ENCODE measurements at regions not wholly inside any gene's neighbourhood (a gene's known extent, or its start where the extent isn't known, plus 50 kb on each side); places are given as distances from the start of the nearest gene placed in this dataset.

DNA sequence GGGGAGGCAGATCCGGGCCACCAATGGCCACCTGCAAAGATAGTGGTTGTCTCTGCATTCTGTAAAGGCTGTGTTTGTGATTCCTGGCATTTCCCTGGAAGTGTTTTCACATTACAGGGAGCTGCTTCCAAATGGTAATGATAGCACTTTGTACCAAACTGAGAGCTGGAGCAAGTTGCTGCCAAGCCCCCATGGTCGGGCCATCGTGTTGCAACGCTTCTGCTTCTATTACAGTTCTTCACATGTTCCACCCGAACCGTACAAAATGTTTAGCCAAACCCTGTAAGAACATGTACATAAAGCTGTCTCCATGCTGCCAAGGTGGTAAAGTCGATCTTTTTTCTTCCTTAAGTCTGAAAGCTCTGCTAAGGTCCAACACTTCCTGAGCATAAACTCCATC, 397.7 kb upstream of the NFE2L3 start:
- ATAC-seq: no peak
- Histone ChIP-seq H3K9me3 (ENCODE audit: low read length) (no peaks in the 10 kb centered on the region), H3K9me2 (replicated peaks; ENCODE audit: low read length) (no peaks in the 10 kb centered on the region), H3K9ac (ENCODE audit: low read length) (no peak overlapping the region), H3K4me3 (ENCODE audit: low read length) (no peak overlapping the region), H2AFZ (ENCODE audit: low read length) (no peak overlapping the region), H4K20me1 (ENCODE audit: low read length) (no peaks in the 10 kb centered on the region), H3K27me3 (ENCODE audit: low read length) (peaks cover 72% of the 10 kb centered on the region), H3K79me2 (ENCODE audit: low read length) (no peaks in the 10 kb centered on the region), H3F3A (ENCODE audit: low read length, unreplicated experiment) (no peaks in the 10 kb centered on the region), H3K4me1 (ENCODE audit: insufficient read depth, low read length) (no peaks in the 10 kb centered on the region), H3K4me2 (ENCODE audit: low read length) (no peak overlapping the region), H3K36me3 (ENCODE audit: low read depth, low read length) (no peaks in the 10 kb centered on the region), H3K27ac (ENCODE audit: low read length) (no peak overlapping the region)
- POLR2A ChIA-PET (ENCODE audit: unreplicated experiment): no interaction called here
- no peak for DNase-seq
- BruUV-seq (replicated peaks): no TSS peak
- CTCF ChIA-PET: no interaction called here
- TF ChIP-seq EZH2 (IDR thresholded peaks at IDR 0.05; ENCODE audit: low read length, unreplicated experiment) (no peak), EZH2phosphoT487 (IDR thresholded peaks at IDR 0.05; ENCODE audit: borderline replicate concordance, low read length) (no peak)
- TF ChIP-seq, protein P1, sequence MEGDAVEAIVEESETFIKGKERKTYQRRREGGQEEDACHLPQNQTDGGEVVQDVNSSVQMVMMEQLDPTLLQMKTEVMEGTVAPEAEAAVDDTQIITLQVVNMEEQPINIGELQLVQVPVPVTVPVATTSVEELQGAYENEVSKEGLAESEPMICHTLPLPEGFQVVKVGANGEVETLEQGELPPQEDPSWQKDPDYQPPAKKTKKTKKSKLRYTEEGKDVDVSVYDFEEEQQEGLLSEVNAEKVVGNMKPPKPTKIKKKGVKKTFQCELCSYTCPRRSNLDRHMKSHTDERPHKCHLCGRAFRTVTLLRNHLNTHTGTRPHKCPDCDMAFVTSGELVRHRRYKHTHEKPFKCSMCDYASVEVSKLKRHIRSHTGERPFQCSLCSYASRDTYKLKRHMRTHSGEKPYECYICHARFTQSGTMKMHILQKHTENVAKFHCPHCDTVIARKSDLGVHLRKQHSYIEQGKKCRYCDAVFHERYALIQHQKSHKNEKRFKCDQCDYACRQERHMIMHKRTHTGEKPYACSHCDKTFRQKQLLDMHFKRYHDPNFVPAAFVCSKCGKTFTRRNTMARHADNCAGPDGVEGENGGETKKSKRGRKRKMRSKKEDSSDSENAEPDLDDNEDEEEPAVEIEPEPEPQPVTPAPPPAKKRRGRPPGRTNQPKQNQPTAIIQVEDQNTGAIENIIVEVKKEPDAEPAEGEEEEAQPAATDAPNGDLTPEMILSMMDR (conservative IDR thresholded peaks at IDR 0.05; ENCODE audit: low read depth, low read length): no peak
- intact Hi-C loops (cut with micrococcal nuclease): no loop called here

DNA sequence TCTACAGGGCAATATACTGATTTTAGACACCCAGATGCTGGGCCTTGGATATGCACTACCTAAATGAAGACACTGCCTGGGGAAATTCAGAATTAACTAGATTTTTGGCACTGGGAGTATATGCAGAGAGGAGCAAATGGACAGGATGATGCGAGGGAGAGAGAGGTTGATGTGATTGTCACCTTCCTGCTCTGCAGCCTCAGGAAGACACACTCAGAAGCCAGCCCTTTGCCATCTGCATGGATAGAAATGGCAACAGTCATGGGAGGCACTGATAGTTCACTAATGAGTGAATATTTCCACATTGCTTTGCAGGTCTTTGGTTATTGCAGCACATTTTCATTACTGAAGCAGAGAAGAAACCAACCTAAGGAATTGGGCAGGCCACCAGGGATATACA, 397.2 kb upstream of the NFE2L3 start:
- peaks cover 76% of the 10 kb centered on the region for H3K27me3 ChIP-seq (ENCODE audit: low read length)
- H2AFZ ChIP-seq (ENCODE audit: low read length): no peak overlapping the region
- ChIA-PET CTCF (no interaction called here), POLR2A (ENCODE audit: unreplicated experiment) (no interaction called here)
- H3F3A ChIP-seq (ENCODE audit: low read length, unreplicated experiment): no peaks in the 10 kb centered on the region
- DNase-seq (no peak), ATAC-seq (no peak)
- H3K4me1 ChIP-seq (ENCODE audit: insufficient read depth, low read length): no peaks in the 10 kb centered on the region
- H3K4me3 ChIP-seq (ENCODE audit: low read length): no peak overlapping the region
- no peaks in the 10 kb centered on the region for H3K79me2 ChIP-seq (ENCODE audit: low read length)
- no peak overlapping the region for H3K4me2 ChIP-seq (ENCODE audit: low read length)
- no peaks in the 10 kb centered on the region for H3K36me3 ChIP-seq (ENCODE audit: low read depth, low read length)
- intact Hi-C loops (cut with micrococcal nuclease): no loop called here
- no TSS peak for BruUV-seq (replicated peaks)
- H3K9ac ChIP-seq (ENCODE audit: low read length): no peak overlapping the region
- H3K9me2 ChIP-seq (replicated peaks; ENCODE audit: low read length): no peaks in the 10 kb centered on the region
- no peaks in the 10 kb centered on the region for H3K9me3 ChIP-seq (ENCODE audit: low read length)
- no peaks in the 10 kb centered on the region for H4K20me1 ChIP-seq (ENCODE audit: low read length)
- no peak overlapping the region for H3K27ac ChIP-seq (ENCODE audit: low read length)
- TF ChIP-seq, protein P1 (conservative IDR thresholded peaks at IDR 0.05; ENCODE audit: low read depth, low read length): no peak
- TF ChIP-seq EZH2phosphoT487 (IDR thresholded peaks at IDR 0.05; ENCODE audit: borderline replicate concordance, low read length): no peak
- no peak for TF ChIP-seq EZH2 (IDR thresholded peaks at IDR 0.05; ENCODE audit: low read length, unreplicated experiment)

DNA sequence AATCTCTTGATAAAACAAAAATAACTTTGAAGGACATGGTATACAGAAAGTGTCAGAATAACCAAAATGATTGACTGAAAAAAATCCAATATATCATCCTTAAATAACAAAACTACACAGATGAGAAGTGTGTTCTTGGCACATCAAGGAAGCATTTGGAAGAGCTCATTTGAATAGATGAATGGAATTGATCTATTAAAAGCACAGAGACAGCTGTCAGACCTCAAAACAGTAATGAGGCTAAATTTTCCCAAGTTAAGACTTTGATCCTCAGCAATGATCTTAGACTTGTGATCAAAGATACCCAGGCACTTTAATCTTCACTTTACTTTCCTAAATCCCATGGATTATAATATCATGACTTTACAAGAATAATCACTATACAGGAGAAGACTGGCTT, 395.4 kb upstream of the NFE2L3 start:
- DNase-seq (no peak), ATAC-seq (no peak)
- CTCF ChIA-PET: no interaction called here
- no peaks in the 10 kb centered on the region for H3K9me3 ChIP-seq (ENCODE audit: low read length)
- H3K4me3 ChIP-seq (ENCODE audit: low read length): no peak overlapping the region
- POLR2A ChIA-PET (ENCODE audit: unreplicated experiment): no interaction called here
- intact Hi-C loops (cut with micrococcal nuclease): no loop called here
- no peaks in the 10 kb centered on the region for H3K79me2 ChIP-seq (ENCODE audit: low read length)
- no peaks in the 10 kb centered on the region for H4K20me1 ChIP-seq (ENCODE audit: low read length)
- no TSS peak for BruUV-seq (replicated peaks)
- no peaks in the 10 kb centered on the region for H3K9me2 ChIP-seq (replicated peaks; ENCODE audit: low read length)
- H2AFZ ChIP-seq (ENCODE audit: low read length): no peak overlapping the region
- no peaks in the 10 kb centered on the region for H3F3A ChIP-seq (ENCODE audit: low read length, unreplicated experiment)
- H3K4me1 ChIP-seq (ENCODE audit: insufficient read depth, low read length): no peaks in the 10 kb centered on the region
- H3K4me2 ChIP-seq (ENCODE audit: low read length): no peak overlapping the region
- TF ChIP-seq EZH2phosphoT487 (IDR thresholded peaks at IDR 0.05; ENCODE audit: borderline replicate concordance, low read length) (no peak), EZH2 (IDR thresholded peaks at IDR 0.05; ENCODE audit: low read length, unreplicated experiment) (no peak)
- TF ChIP-seq, protein P1 (conservative IDR thresholded peaks at IDR 0.05; ENCODE audit: low read depth, low read length): no peak
- no peak overlapping the region for H3K9ac ChIP-seq (ENCODE audit: low read length)
- H3K27me3 ChIP-seq (ENCODE audit: low read length): peaks cover 69% of the 10 kb centered on the region
- H3K36me3 ChIP-seq (ENCODE audit: low read depth, low read length): no peaks in the 10 kb centered on the region
- H3K27ac ChIP-seq (ENCODE audit: low read length): no peak overlapping the region

Measured in PC-3 (cell line).